ENCODE measurements at regions not wholly inside any gene's neighbourhood (a gene's known extent, or its start where the extent isn't known, plus 50 kb on each side); places are given as distances from the start of the nearest gene placed in this dataset.

GRCh38 chr1:168455764-168456163, 88.0 kb downstream of the XCL2 start:
- ChIA-PET POLR2A (interaction anchor here (1.9 kb wide), 1 partner anchor 14 kb away, joined by 8 read pairs; no protein-coding TSS in a partner anchor), SMC1A (ENCODE audit: uncharacterized antibody, unreplicated experiment) (interaction anchor here (0.6 to 14.0 kb wide), 8 partner anchors 11 to 123 kb away, joined by 3 to 114 read pairs (median 8); no protein-coding TSS in a partner anchor), CTCF (interaction anchor here (1.1 to 2.9 kb wide), 5 partner anchors 13 to 147 kb away, joined by 3 to 14 read pairs (median 4); no protein-coding TSS in a partner anchor), RAD21 (ENCODE audit: unreplicated experiment) (interaction anchor here (0.9 to 2.5 kb wide), 5 partner anchors 11 to 55 kb away, joined by 3 to 8 read pairs (median 3); no protein-coding TSS in a partner anchor)
- DNase-seq (ENCODE audit: low read depth, low spot score): no peak
- Histone ChIP-seq H3K9ac (ENCODE audit: control insufficient read depth, insufficient read depth, low read length) (no peak overlapping the region), H3K4me2 (ENCODE audit: control insufficient read depth, insufficient read depth) (no peak overlapping the region), H4K20me1 (ENCODE audit: control insufficient read depth, insufficient read depth) (no peaks in the 10 kb centered on the region), H3K27ac (ENCODE audit: control insufficient read depth, insufficient read depth) (no peak overlapping the region), H3K36me3 (ENCODE audit: control insufficient read depth in 2 of 2, insufficient read depth in 2 of 2, low read length in 1 of 2) (no peaks in the 10 kb centered on the region), H3K4me1 (ENCODE audit: control insufficient read depth, insufficient read depth, low read length) (no peaks in the 10 kb centered on the region), H3K9me3 (replicated peaks; ENCODE audit: control insufficient read depth, insufficient read depth, low read length) (peaks cover 9% of the 10 kb centered on the region), H3K79me2 (ENCODE audit: control insufficient read depth, insufficient read depth, low read length) (no peaks in the 10 kb centered on the region), H3K27me3 (replicated peaks in 1 of 2; ENCODE audit: control insufficient read depth in 2 of 2, insufficient read depth in 2 of 2, low read length in 1 of 2) (no peaks in the 10 kb centered on the region), H2AFZ (ENCODE audit: control insufficient read depth, low read depth, low read length) (no peak overlapping the region), H3K4me3 (no peak overlapping the region)
- TF ChIP-seq NFIC (IDR thresholded peaks at IDR 0.05; ENCODE audit: low read depth, low read length) (no peak), CUX1 (IDR thresholded peaks at IDR 0.05; ENCODE audit: insufficient replicate concordance, low read depth, low read length) (no peak)
- 39% methylated on average over 2 of the region's 2 CpGs for WGBS (ENCODE audit: insufficient coverage, insufficient replicate concordance, low lambda C conversion rate, missing lambda C conversion rate)
- FAIRE-seq: no peak
- no peak for ATAC-seq
- in situ Hi-C loops (cut with MboI): no loop called here
- no TSS peak for BruUV-seq (replicated peaks)
- intact Hi-C loops (cut with micrococcal nuclease; ENCODE audit: unreplicated experiment): no loop called here

All from GM12878 (cell line).